ENCODE measurements at regions not wholly inside any gene's neighbourhood (a gene's known extent, or its start where the extent isn't known, plus 50 kb on each side); places are given as distances from the start of the nearest gene placed in this dataset.
"Not testable (repeated sequence)": the region's sequence is repeated elsewhere in the genome, so short reads cannot be mapped to it uniquely, and the experiment has no call there.

DNA sequence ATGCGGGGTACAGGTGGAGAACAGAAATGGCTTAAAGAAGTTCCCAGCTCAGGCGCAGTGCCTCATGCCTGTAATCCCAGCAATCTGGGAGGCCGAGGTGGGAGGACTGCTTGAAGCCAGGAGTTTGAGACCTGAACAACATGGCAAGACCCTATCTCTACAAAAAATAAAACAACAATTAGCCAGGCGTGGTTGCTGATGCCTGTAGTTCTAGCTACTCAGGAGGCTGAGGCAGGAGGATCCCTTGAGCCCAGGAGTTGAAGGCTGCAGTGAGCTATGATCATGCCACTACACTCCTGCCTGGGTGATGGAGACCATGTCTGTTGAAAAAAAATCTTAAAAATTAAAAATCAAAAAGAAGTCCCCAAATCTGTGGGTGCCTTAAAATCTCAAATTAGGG lies 228.3 kb upstream of the WSB1 start:
- no peak for DNase-seq (ENCODE audit: low read depth)

DNA sequence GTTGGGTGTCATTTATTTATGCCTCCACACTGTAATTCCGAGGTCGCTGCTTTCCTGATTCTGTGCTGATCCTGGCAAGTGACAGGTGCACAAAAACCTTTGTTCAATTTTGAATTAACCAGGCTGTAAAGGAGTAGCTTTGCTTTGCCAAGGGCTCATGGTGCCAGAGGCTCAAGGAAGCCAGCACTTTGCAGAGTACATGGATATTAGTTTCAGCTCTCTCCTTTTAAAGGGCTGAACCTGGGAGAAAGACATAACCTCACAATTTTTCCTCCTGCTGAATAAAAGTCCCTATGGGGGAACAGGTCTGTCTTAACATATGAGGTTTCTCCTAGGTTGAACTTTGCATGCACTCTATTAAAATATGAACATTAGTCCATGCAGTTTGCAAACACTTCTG lies 227.6 kb upstream of the WSB1 start:
- DNase-seq (ENCODE audit: low read depth), result no peak

GRCh38 chr17:27069842-27070508 lies 223.9 kb upstream of the WSB1 start:
- DNase-seq (ENCODE audit: low read depth), result no peak

GRCh38 chr17:27070836-27071235 lies 223.1 kb upstream of the WSB1 start:
- DNase-seq (ENCODE audit: low read depth), result no peak

GRCh38 chr17:27072885-27073284 lies 221.0 kb upstream of the WSB1 start:
- no peak for DNase-seq (ENCODE audit: low read depth)

GRCh38 chr17:27076814-27077213 lies 217.1 kb upstream of the WSB1 start:
- no peak for DNase-seq (ENCODE audit: low read depth)

GRCh38 chr17:27078296-27078695 lies 215.6 kb upstream of the WSB1 start:
- no peak for DNase-seq (ENCODE audit: low read depth)

GRCh38 chr17:27079660-27080059 lies 214.3 kb upstream of the WSB1 start:
- DNase-seq (ENCODE audit: low read depth), result no peak

- no peak for DNase-seq (ENCODE audit: low read depth)
Measured at GRCh38 chr17:27081002-27081638, 212.8 kb upstream of the WSB1 start.

DNA sequence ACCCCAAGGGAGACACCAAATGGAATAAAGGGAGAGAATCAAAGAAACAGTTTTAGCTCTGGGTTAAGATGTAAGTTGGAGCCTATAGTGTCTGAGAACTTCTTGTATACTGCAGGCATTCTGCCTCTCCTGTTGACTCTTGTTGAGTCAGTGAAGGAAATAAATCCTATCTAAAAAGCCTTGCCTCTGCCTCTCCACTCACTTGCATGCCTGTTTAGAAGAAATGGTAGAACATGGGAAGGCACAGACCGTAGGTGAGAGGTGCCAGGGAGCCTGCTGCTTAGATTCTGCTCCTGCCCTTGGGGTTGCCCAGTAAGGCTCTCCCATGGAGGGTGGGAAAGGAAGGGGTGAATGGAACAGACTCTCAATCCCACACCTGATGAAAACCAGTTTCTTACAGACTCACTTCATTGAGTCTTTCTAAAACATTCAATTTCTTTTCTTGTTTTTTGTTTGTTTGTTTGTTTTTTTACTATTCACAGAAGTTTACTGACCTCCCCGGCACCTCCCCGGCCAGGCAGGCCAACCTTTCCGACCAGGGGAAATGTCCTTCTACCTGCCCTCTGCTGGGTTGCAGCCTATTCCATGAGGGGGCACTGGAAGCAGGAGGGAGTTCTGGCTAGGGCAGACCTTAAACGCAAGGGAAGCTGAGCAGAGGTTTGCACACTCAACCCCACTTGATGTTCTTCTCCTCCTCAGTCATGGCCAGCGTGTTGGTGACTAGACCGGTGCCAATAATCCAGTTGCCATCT lies 211.7 kb upstream of the WSB1 start:
- no peak for DNase-seq (ENCODE audit: low read depth)

DNA sequence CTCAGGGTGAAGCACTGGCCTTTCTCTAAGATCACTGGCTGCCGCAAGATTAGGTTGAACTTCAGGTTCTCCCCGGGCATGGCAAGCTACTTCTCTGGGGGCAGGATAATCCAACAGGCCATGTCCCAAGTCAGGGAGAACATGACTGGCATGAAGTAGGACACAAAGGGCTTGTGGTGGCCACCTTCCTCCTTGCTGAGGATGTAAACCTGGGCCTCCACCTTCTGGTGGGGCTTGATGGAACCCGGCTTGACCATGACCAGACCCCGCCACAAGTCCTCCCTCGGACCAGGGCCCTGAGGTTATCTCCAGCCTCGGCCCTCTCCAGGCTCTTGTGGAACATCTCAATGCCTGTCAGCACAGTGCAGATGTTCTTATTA lies 211.1 kb upstream of the WSB1 start:
- DNase-seq (ENCODE audit: low read depth), result no peak

DNA sequence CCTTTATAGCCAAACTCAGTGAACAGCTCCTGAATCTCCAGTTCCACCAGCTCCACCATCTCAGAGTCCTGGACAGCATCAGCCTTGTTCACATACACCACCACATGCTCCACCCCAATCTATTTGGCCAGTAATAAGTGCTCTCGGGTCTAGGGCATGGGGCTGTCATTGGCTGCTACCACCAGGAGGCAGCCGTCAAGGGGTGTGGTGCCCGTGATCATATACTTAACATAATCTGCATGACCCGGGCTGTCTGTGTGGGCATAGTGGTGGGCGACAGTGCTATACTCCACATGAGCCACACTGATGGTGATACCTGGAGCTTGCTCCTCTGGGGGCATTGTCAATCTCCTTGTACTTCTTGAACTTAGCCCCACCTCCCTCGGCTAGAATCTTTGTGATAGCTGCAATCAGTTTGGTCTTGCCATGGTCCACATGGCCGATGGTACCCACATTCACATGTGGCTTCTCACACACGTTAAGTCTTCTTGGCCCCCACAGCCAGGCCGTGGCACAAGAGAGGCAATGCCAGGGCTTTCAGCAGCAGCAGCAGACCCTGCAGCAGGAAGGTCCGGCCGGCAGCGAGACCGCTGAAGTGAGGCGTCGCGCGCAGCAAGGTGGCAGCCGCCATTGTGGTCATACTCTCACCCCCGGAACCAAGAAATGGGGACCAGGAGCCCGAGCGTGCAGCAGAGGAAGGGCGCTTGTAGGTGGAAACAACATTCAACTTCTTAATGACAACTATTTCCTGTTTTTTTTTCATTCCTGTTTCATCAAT lies 210.3 kb upstream of the WSB1 start:
- DNase-seq (ENCODE audit: low read depth), result no peak

DNA sequence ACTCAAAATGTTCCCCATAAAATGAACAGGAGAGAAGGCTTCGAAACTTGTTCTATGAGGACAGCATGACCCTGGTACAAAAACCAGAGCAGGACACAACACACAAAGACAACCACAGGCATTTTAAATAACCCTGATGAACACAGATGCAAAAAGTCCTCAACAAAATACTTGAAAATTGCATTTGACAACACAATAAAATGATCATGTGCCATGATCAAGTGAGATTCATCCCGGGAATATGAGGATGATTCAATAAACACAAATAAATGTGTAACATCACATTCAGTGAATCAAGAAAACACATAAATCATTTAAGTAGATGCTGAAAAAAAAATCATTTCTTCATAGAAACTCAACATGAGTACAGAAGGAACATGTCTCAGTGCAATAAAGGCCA lies 208.4 kb upstream of the WSB1 start:
- DNase-seq (ENCODE audit: low read depth), result no peak

DNA sequence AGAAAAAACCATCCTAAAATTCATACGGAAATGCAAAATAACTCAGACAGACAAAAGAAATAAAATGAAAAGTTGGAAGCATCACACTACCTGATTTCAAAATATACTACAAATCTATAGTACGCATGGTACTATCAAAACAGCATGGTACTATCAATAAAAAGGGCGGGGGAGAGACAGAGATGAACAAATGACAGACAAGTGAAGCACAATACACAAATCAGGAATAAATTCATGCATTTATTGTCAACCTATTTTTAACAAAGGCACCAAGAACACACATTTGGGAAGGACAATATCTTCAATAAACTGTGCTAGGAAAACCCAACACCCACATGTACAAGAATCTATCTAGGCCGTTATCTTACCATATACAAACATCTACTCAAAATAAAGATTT lies 207.4 kb upstream of the WSB1 start:
- no peak for DNase-seq (ENCODE audit: low read depth)

GRCh38 chr17:27087935-27088766 lies 205.8 kb upstream of the WSB1 start:
- DNase-seq (ENCODE audit: low read depth), result no peak

DNA sequence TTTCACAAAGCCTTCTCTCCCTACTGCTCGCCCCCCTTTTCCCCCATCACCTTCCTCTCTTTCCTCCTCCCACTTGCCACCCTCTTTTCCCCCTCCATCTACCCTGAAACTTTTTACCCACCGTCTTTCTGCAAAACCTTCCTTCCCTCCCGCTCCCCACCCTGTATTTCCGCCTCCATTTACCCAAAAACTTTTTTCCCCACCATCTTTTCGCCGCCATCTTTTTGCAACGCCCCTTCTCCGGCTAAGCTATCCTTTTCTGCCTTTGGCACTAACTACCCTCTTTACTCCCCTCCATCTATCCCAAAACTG lies 205.2 kb upstream of the WSB1 start:
- no peak for DNase-seq (ENCODE audit: low read depth)

DNA sequence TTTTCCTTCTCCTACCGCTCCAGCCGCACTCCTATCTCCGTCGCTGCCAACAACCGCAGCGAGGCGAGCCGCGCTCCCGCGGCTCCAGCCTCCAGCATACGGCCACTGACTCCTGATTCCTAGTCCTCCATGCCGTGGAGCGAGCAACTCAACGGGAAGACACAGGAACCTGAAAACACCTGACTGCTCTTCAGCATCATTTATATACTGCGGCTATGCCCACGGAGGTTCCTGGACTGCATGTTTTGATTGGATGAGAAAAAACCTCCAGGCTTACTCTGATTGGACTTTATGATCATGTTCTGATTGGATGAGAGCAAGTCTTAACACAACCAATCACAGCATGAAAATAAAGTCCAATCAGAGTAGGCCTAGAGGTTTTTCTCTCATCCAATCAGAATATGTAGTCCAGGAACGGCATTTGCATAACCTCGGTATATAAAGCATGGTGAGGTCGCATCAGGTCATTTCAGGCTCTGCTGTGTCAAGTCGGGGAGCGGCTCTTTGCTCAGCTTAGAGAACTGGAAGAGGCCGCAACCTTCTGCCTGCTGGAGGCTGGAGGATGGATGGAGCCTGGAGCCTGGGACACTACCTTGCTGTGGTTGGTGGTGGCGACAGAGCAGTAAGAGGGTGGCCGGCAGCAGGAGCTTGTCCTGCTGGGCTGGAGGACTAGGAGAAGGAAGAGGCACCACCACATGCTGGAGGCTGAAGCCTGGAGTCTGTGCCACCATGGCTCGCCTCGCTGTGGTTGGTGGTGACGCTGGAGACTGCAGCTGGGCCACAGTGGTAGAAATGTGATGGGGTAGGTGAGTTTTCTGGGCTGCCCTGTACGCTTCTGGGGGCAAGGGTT lies 204.6 kb upstream of the WSB1 start:
- DNase-seq (ENCODE audit: low read depth), result not testable (repeated sequence)

- no peak for DNase-seq (ENCODE audit: low read depth)
Measured at GRCh38 chr17:27089929-27090247, 204.0 kb upstream of the WSB1 start.

DNA sequence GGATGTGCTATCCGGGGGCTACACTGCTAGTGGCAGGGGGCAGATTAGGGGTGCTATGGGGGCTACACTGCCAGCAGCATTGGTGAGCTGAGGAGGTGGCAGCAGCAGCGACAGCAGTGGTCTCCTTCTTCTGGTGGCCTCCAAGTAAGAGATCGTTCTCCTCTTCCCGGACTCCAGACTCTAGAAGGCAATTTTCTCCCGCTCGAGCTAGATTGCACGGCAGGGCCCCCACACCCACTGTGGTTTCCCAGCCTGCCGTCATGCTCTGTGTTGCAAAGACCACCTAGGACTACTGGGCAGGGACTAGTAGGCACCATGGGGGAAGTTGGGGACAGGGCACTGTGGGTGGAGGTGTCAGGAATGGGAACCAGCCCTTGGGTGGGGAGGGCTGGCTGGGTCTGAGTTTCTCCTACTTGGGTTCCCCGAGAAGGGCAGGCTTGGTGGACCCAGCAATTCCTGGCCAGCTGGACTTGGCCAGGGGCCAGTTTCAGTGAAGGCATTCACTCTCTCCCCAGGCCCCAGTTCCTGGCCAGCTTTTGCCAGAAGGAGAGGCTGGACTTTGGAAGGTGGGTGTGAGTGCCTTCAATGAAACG lies 203.4 kb upstream of the WSB1 start:
- DNase-seq (ENCODE audit: low read depth), result not testable (repeated sequence)

- no peak for DNase-seq (ENCODE audit: low read depth)
Measured at GRCh38 chr17:27091043-27091497, 202.8 kb upstream of the WSB1 start.
